ENCODE measurements at regions not wholly inside any gene's neighbourhood (a gene's known extent, or its start where the extent isn't known, plus 50 kb on each side); places are given as distances from the start of the nearest gene placed in this dataset.

GRCh38 chr1:72375226-72375625 is 92.9 kb upstream of the NEGR1 start:
- TF ChIP-seq CTCF (IDR thresholded peaks at IDR 0.05) (no peak), POLR2A (IDR thresholded peaks at IDR 0.05) (no peak), EP300 (IDR thresholded peaks at IDR 0.05) (no peak)

Data from ovary (tissue), 3 donors.